ENCODE measurements at regions not wholly inside any gene's neighbourhood (a gene's known extent, or its start where the extent isn't known, plus 50 kb on each side); places are given as distances from the start of the nearest gene placed in this dataset.

- TF ChIP-seq ZSCAN20 (CRISPR knock-in tag; IDR thresholded peaks at IDR 0.05) = no peak
- no peak for TF ChIP-seq HEYL (CRISPR knock-in tag; IDR thresholded peaks at IDR 0.05)
- TF ChIP-seq SMC3 (IDR thresholded peaks at IDR 0.05) = no peak
Observed at GRCh38 chr13:23988546-23989122, 91.3 kb upstream of the C1QTNF9B start (continued).

GRCh38 chr13:23990455-23990854, 93.2 kb upstream of the C1QTNF9B start:
- ChIA-PET CTCF (interaction anchor here (1.2 kb wide), 1 partner anchor 229 kb away, joined by 4 read pairs; no protein-coding TSS in a partner anchor), POLR2A (no interaction called here)
- H3K4me2 ChIP-seq = no peak overlapping the region
- no peak overlapping the region for H3K4me3 ChIP-seq
- H3K4me1 ChIP-seq = no peaks in the 10 kb centered on the region
- DNase-seq (ENCODE audit: low read depth in 1 of 2, low spot score in 1 of 2) = no peak
- ATAC-seq = no peak
- WGBS (ENCODE audit: missing lambda C conversion rate) = no CpG with 5 or more reads among the region's 2 CpGs
- H3K27ac ChIP-seq = no peak overlapping the region
- H3K9me3 ChIP-seq = no peaks in the 10 kb centered on the region
- no peak for TF ChIP-seq EHF (CRISPR knock-in tag; IDR thresholded peaks at IDR 0.05)
- no peak for TF ChIP-seq PHF8 (IDR thresholded peaks at IDR 0.05; ENCODE audit: borderline replicate concordance, low read depth)
- TF ChIP-seq SMC3 (IDR thresholded peaks at IDR 0.05) = no peak
- no peak for TF ChIP-seq BCL3 (IDR thresholded peaks at IDR 0.05)
- no peak for TF ChIP-seq CBX8 (IDR thresholded peaks at IDR 0.05)
- TF ChIP-seq FOSB (CRISPR knock-in tag; IDR thresholded peaks at IDR 0.05) = no peak
- no peak for TF ChIP-seq MAX (IDR thresholded peaks at IDR 0.05)
- no peak for TF ChIP-seq ESRRA (IDR thresholded peaks at IDR 0.05; ENCODE audit: borderline replicate concordance, low read length)
- no peak for TF ChIP-seq JUNB (IDR thresholded peaks at IDR 0.05)
- TF ChIP-seq BHLHE40 (IDR thresholded peaks at IDR 0.05; ENCODE audit: low read depth, low read length) = no peak
- TF ChIP-seq EHMT2 (IDR thresholded peaks at IDR 0.05; ENCODE audit: low read depth) = no peak
- TF ChIP-seq HOXA7 (CRISPR knock-in tag; IDR thresholded peaks at IDR 0.05) = no peak
- no peak for TF ChIP-seq MYC (IDR thresholded peaks at IDR 0.05; ENCODE audit: borderline replicate concordance, low read length)
- TF ChIP-seq TFCP2L1 (CRISPR knock-in tag; IDR thresholded peaks at IDR 0.05) = no peak
- FAIRE-seq = no peak

- FAIRE-seq = no peak
Observed at GRCh38 chr13:23991119-23991518, 93.8 kb upstream of the C1QTNF9B start.

More at GRCh38 chr13:23991119-23991518, 93.8 kb upstream of the C1QTNF9B start:
- CTCF ChIA-PET = no interaction called here
- H3K4me3 ChIP-seq = no peak overlapping the region
- H3K9me3 ChIP-seq = no peaks in the 10 kb centered on the region
- TF ChIP-seq CBX2 (IDR thresholded peaks at IDR 0.05; ENCODE audit: borderline replicate concordance, low read depth) (no peak), RFX5 (IDR thresholded peaks at IDR 0.05) (no peak), MAFK (IDR thresholded peaks at IDR 0.05; ENCODE audit: partially characterized antibody) (no peak), HOXB13 (CRISPR knock-in tag; IDR thresholded peaks at IDR 0.05; ENCODE audit: low read depth) (no peak), MAX (IDR thresholded peaks at IDR 0.05) (no peak), HEYL (CRISPR knock-in tag; IDR thresholded peaks at IDR 0.05) (no peak), BCL3 (IDR thresholded peaks at IDR 0.05) (no peak), ZNF302 (CRISPR knock-in tag; IDR thresholded peaks at IDR 0.05) (no peak), USF2 (IDR thresholded peaks at IDR 0.05) (no peak), POLR2A (IDR thresholded peaks at IDR 0.05; ENCODE audit: low read length) (no peak)
- ATAC-seq = no peak
- H3K27ac ChIP-seq = no peak overlapping the region
- DNase-seq (ENCODE audit: low read depth in 1 of 2, low spot score in 1 of 2) = no peak
- no peaks in the 10 kb centered on the region for H3K4me1 ChIP-seq
- POLR2A ChIA-PET = no interaction called here
- 18% methylated on average over 2 of the region's 3 CpGs for WGBS (ENCODE audit: missing lambda C conversion rate)
- no peak overlapping the region for H3K4me2 ChIP-seq
